ENCODE measurements at regions not wholly inside any gene's neighbourhood (a gene's known extent, or its start where the extent isn't known, plus 50 kb on each side); places are given as distances from the start of the nearest gene placed in this dataset.

GRCh38 chr4:77372375-77372774 lies 215.4 kb downstream of the CCNG2 start:
- TF ChIP-seq EZH2 (IDR thresholded peaks at IDR 0.05; ENCODE audit: insufficient read depth, poor library complexity, severe bottlenecking) (no peak), EZH2phosphoT487 (IDR thresholded peaks at IDR 0.05; ENCODE audit: insufficient read depth, low read depth) (no peak)

Data from GM23248 (cell line).